Putamen (tissue), 1 donor: ENCODE measurements at regions not wholly inside any gene's neighbourhood (a gene's known extent, or its start where the extent isn't known, plus 50 kb on each side); places are given as distances from the start of the nearest gene placed in this dataset.
A peak's percentile ranks its signal among the peaks of the same experiment; 100 is the strongest.

Experiments used
- DNase-seq: peaks from one replicate; pipeline ENCODE4 v3.0.0-alpha.2; 2016; ENCODE audit warnings: low spot score

DNA sequence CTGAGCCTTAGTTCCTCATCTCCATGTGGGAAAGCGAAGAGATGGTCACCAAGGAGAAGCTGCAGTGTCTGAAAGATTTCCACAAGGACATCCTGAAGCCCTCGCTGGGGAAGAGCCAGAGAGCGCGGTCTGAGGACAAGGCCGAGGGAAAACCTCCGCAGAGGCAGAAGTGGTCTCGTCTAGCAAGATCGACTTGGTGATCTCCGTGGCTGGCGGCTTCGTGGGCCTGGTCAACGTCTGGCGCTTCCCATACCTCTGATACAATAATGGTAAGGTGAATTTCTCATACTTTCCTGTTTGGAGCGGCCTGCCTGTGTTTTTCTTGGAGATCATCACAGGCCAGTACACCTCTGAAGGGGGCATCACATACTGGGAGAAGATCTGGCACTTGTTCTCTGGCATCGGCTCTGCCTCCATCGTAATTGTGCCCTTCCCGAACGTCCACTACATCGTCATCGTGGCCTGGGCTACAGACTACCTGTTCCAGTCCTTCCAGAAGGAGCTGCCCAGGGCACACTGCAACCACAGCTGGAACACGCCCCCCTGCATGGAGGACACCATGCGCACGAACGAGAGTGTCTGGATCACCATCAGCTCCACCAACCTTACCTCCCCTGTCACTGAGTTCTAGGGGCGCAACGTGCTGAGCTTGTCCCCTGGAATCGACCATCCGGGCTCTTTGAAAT lies 841.1 kb upstream of the TMPRSS15 start:
- DNase-seq = no peak

DNA sequence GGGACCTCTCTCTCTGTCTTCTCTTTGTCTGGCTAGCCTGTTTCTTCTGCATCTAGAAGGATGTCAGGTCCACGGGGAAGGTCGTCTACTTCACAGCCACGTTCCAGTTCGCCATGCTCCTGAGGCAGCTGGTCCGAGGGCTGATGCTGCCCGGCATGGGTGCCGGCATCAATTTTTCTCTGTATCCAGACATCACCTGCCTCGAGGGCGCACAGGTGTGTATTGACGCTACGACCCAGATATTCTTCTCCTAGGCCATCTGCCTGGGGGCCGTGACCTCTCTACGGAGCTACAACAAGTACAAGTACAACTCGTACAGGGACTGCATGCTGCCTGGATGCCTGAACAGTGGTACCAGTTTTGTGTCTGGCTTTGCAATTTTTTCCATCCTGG lies 841.6 kb upstream of the TMPRSS15 start:
- DNase-seq = no peak

DNA sequence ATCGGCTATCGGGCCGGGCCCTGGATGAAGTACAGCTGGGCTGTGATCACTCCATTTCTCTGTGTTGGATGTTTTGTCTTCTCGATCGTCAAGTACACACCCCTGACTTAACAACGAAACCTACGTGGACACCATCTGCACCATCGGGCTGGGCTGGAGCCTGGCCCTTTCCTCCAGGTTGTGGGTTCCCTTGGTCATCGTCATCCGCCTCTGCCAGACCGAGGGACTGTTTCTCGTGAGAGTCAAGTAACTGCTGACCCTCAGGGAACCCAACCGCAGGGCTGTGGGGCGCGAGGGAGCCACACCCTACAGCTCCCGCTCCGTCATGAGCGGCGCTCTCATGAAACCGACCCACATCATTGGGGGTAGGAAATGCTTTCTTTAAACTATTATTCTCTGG lies 842.4 kb upstream of the TMPRSS15 start:
- DNase-seq = no peak

GRCh38 chr21:19256934-19257660 lies 853.5 kb upstream of the TMPRSS15 start:
- no peak for DNase-seq

DNA sequence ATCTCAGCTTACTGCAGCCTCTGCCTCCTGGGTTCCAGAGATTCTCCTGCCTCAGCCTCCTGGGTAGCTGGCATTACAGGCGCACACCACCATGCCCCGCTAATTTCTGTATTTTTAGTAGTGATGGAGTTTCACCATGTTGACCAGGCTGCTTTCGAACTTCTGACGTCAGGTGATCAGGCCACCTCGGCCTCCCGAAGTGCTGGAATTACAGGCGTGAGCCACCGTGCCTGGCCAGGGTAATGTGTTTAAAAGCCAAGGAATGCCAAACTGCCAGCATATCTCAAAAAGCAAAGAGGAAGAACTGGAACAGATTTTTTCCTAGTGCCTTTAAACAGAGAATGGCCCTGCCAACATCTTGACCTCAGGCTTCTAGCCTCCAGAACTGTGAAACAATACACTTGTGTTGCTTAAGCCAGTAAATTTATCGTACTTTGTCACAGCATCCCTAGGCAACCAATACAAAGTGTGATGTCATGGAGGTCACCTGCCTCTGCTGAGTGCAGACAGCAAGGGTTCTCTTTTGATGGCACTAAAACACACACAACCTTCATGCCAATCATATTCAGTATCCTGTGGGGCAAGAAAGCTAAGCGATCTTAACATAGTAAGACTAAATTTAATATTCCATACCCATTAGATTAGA lies 858.3 kb upstream of the TMPRSS15 start:
- no peak for DNase-seq

DNA sequence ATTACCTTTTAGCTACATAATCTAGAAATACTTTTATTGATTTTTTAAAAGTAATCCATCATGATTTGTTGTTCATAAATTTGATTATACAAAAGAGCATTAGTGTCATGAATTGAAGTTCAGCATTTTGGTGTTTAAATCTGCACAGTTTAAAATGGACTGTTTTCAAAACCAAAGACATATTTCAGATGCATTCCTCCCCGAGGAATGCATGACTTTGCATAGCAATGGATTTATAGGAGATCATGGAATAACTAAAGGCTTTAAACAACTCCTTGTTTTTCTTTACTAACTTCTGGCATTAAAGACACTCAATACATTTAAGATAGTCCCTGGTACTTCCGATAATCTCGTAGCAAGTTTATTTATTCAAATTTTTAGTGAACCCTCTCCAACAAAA lies 863.1 kb upstream of the TMPRSS15 start:
- DNase-seq = no peak

DNA sequence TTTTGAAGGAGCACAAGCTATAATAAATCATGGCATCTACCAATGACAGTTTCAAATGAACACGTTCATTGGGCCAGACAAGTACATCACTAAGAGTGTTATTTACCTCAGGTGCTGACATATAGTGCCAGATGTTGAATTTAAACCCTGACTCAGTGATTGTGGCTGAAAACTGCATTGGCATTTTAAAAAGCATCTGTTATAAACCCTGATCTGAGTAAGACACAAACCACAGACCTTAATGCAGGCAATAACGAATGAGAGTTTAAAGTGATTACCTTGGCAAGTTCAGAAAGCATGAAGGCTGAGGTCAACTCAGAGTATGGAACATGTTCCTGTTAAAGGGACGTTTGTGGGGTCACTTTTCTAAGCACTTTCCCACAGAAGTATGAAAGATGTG lies 865.1 kb upstream of the TMPRSS15 start:
- DNase-seq = no peak

- DNase-seq = no peak
Measured at GRCh38 chr21:19275065-19275464, 871.5 kb upstream of the TMPRSS15 start.

- no peak for DNase-seq
Measured at GRCh38 chr21:19276665-19277064, 873.1 kb upstream of the TMPRSS15 start.

- no peak for DNase-seq
Measured at GRCh38 chr21:19286876-19287275, 883.3 kb upstream of the TMPRSS15 start.

GRCh38 chr21:19290328-19290727 lies 886.7 kb upstream of the TMPRSS15 start:
- no peak for DNase-seq

DNA sequence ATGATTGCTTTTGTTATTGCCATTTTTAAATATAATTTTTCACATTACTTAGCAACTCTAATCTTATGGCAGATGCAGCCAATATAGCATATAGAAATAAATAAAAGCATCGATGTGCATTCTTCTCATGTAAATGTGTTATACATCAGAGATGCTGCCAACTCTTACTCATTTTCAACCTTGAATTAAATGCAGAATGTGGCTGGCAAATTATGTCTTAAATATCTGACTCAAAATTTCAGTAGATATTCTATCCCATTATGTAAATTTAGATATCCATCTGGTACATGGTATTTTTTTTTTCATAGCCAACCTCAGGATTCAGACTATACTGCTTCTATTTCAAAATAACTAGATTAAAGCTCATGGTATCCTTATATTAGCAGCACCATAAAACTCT lies 916.7 kb upstream of the TMPRSS15 start:
- no peak for DNase-seq

DNA sequence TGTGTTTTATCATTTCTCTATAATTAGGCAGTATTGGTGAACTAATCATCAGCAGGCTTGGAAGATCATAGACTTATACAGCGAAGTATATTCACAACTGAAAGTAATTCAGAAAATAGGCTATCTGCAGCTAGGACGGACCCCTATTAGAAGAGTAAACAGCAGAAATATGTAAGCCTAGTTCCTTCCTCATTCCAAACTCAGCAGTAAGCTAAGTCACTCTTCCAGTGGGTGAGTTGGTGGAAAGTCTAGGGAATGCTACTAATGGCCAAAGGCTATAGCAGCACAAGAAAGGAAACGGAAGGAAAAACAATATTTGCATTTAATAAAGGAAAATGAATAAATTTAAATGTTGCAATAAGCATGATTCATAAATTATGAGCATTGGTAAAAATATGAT lies 918.1 kb upstream of the TMPRSS15 start:
- no peak for DNase-seq

DNA sequence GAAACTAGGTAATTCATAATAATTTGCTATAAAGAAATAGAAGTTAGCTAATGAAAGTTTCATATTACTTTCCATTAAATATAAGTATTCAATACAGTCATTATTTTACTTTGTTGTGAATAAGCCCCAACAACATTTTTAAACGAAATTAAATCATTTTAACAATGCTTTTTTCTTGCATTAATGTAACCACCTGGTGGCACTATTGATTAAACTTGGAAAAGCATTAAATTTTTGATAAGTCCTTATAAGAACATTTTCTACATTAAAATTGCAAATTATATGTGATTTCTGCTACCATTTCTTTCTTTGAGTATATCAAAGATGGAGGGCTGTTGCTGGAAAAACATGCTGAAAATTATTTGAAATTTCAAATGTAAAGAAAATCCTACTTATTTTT lies 918.8 kb upstream of the TMPRSS15 start:
- peak; percentile 27 for DNase-seq

DNA sequence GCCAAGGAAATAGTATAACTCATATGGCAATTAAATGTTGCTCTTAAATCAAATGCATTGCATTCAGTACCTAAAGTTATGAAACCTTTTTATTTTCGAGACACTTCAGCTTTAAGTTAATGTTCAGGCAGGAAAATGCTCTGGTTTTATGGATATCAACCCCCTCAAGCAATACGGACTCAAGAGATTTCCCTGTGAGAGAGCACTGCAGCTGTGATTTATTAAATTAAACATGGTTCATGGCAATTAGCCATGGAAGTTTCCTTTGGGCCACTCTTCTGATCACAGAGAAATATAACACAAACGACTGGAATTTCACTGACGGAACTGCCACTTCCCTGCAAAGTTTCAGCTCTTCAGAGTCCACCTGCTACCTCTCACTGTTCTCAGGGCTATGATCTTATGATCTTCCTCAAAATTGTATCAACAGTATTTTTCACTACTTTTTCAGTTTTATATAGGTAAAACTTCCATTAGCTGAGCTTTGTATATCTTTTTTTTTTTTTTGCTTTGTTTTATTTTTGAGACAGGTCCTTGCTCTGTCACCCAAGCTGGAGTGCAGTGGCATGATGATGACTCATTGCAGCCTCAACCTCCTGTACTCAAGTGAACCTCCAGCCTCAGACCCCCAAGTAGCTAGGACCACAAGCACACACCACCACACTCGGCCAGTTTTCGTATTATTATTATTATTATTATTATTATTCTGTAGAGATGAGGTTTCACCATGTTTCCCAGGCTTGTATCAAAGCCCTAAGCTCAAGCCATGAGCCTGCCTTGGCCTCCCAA lies 923.1 kb upstream of the TMPRSS15 start:
- DNase-seq = no peak

- DNase-seq = no peak
Measured at GRCh38 chr21:19328954-19329353, 925.4 kb upstream of the TMPRSS15 start.

- no peak for DNase-seq
Measured at GRCh38 chr21:19340303-19340702, 936.7 kb upstream of the TMPRSS15 start.

- no peak for DNase-seq
Measured at GRCh38 chr21:19340954-19341353, 937.4 kb upstream of the TMPRSS15 start.

DNA sequence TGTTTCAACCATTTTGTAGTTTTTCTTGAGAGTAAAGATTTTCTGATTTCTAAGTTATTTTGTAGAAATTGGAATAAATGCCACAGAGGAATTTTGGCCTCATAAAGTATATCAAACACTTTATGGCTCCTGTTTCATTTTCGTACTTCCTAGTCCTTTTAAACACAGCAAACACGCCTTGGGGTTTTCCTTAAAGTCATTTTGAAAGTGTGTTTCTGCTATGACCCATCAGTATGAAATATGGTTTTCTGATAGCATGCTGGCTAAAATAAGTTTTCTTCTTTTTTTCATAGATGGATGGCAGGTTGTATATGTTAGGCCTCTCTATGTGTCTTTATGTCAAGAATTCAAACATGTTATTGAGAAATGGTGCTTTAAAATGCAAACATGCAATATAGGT lies 940.1 kb upstream of the TMPRSS15 start:
- DNase-seq = no peak

- DNase-seq = no peak
Measured at GRCh38 chr21:19350286-19350685, 946.7 kb upstream of the TMPRSS15 start.

DNA sequence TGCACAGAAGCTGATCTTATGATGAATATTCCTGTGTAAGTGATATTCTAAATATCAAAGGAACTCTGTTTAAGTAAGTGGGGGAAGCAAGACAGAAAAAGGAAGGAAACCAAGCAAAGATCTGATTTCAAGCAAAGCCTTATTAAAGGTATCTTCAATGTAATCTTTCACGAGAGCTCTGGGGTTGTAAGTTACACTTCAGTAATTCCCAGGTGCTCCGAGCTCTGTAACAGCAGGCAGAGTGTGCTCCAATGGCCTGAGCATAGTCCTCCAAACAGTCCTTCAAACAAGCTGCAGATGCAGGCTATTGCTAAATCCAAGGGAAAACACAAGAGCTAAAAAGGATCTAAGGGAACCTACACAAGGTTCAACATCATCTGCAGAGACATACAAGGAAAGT lies 949.7 kb upstream of the TMPRSS15 start:
- DNase-seq = no peak

DNA sequence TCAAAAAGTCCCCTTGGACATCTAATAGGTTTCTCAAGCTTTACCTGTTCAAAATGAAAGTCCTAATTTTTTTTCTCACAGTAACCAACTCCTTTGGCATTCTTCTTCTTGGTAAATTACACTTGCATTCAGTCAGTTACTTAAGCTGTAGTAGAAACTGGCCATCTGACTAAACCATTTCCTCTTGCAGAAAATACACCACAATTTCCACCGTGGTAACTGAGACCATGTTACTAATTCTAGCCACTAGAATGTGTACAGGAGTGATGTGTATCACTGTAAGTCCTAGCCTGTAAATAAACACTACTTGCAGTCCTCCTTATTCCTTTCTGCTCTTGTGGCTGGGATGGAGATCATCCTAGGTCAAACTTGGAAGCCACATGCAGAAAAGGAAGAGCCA lies 965.4 kb upstream of the TMPRSS15 start:
- no peak for DNase-seq

- DNase-seq = no peak
Measured at GRCh38 chr21:19392390-19392789, 988.8 kb upstream of the TMPRSS15 start.
